ENCODE measurements at regions not wholly inside any gene's neighbourhood (a gene's known extent, or its start where the extent isn't known, plus 50 kb on each side); places are given as distances from the start of the nearest gene placed in this dataset.

- TF ChIP-seq CTCF (IDR thresholded peaks at IDR 0.05; ENCODE audit: poor library complexity) (no peak), EZH2 (IDR thresholded peaks at IDR 0.05; ENCODE audit: borderline replicate concordance) (no peak)
Measured at GRCh38 chr16:64846966-64847365, 274.9 kb downstream of the CDH11 start.
